Activated CD8-positive, alpha-beta memory T cell treated with anti-CD3 and anti-CD28 coated beads, Interleukin-2, amount 50 U/mL, for 1 hour (primary cell): ENCODE measurements at regions not wholly inside any gene's neighbourhood (a gene's known extent, or its start where the extent isn't known, plus 50 kb on each side); places are given as distances from the start of the nearest gene placed in this dataset.

Experiments
- DNase-seq: peaks from one replicate; pipeline ENCODE4 v3.0.0-alpha.2; 2020; ENCODE audit errors: extremely low read depth

GRCh38 chr12:31781894-31782540, 53.2 kb upstream of the AMN1 start:
- DNase-seq: no peak

- DNase-seq: no peak
These were observed 51.3 kb upstream of the AMN1 start for GRCh38 chr12:31780096-31780495.

GRCh38 chr12:31778687-31779086, 49.9 kb upstream of the AMN1 start:
- no peak for DNase-seq
